ES-I3 (cell line): ENCODE measurements at regions not wholly inside any gene's neighbourhood (a gene's known extent, or its start where the extent isn't known, plus 50 kb on each side); places are given as distances from the start of the nearest gene placed in this dataset.
A peak's percentile ranks its signal among the peaks of the same experiment; 100 is the strongest.
"Not testable (repeated sequence)": the region's sequence is repeated elsewhere in the genome, so short reads cannot be mapped to it uniquely, and the experiment has no call there.

ENCODE experiments used
- H3K36me3 ChIP-seq: 2 replicates; pipeline ENCODE4 v1.6.1; 2013; ENCODE audit warnings: mild to moderate bottlenecking, low read length, control low read depth, moderate library complexity; ENCODE audit not compliant: insufficient read depth
- H3K4me1 ChIP-seq: 2 replicates; pipeline ENCODE4 v1.6.1; 2013; ENCODE audit warnings: mild to moderate bottlenecking, control low read depth, low read length; ENCODE audit not compliant: insufficient read depth
- H3K9ac ChIP-seq: 2 replicates; pipeline ENCODE4 v1.6.1; 2013; ENCODE audit warnings: low read depth, mild to moderate bottlenecking, low read length, moderate library complexity
- H3K9me3 ChIP-seq: 2 replicates; pipeline ENCODE4 v1.6.1; 2013; ENCODE audit warnings: mild to moderate bottlenecking, low read length, moderate library complexity; ENCODE audit not compliant: control insufficient read depth, insufficient read depth

GRCh38 chr16:66084731-66085130 is 281.8 kb upstream of the CDH5 start:
- not testable (repeated sequence) for H3K9me3 ChIP-seq

GRCh38 chr16:66084306-66084705 is 282.2 kb upstream of the CDH5 start:
- Histone ChIP-seq H3K9me3 (no peaks in the 10 kb centered on the region), H3K4me1 (peaks cover 31% of the 10 kb centered on the region), H3K9ac (no peak overlapping the region), H3K36me3 (no peaks in the 10 kb centered on the region)

More at GRCh38 chr16:66084731-66085130, 281.8 kb upstream of the CDH5 start:
- H3K4me1 ChIP-seq, result peaks cover 31% of the 10 kb centered on the region
- H3K9ac ChIP-seq, H3K36me3 ChIP-seq: not testable (repeated sequence)

GRCh38 chr16:66083171-66083570 is 283.3 kb upstream of the CDH5 start:
- no peaks in the 10 kb centered on the region for H3K36me3 ChIP-seq
- no peak overlapping the region for H3K9ac ChIP-seq
- H3K4me1 ChIP-seq, result peaks cover 31% of the 10 kb centered on the region
- no peaks in the 10 kb centered on the region for H3K9me3 ChIP-seq

GRCh38 chr16:66082424-66082823 is 284.1 kb upstream of the CDH5 start:
- Histone ChIP-seq H3K9ac (no peak overlapping the region), H3K9me3 (no peaks in the 10 kb centered on the region), H3K36me3 (no peaks in the 10 kb centered on the region), H3K4me1 (peaks cover 31% of the 10 kb centered on the region)

- peaks cover 31% of the 10 kb centered on the region for H3K4me1 ChIP-seq
- no peaks in the 10 kb centered on the region for H3K36me3 ChIP-seq
- 0 out of 2 replicates have a peak overlapping the region, but pooled peaks have one; percentile 5 for H3K9ac ChIP-seq
- no peaks in the 10 kb centered on the region for H3K9me3 ChIP-seq
These were observed 284.6 kb upstream of the CDH5 start for GRCh38 chr16:66081775-66082366.

- Histone ChIP-seq H3K36me3 (no peaks in the 10 kb centered on the region), H3K9ac (no peak overlapping the region)
These were observed 286.7 kb upstream of the CDH5 start for GRCh38 chr16:66079671-66080334.

GRCh38 chr16:66070140-66070917 is 296.2 kb upstream of the CDH5 start:
- Histone ChIP-seq H3K4me1 (no peaks in the 10 kb centered on the region), H3K9me3 (no peaks in the 10 kb centered on the region), H3K36me3 (no peaks in the 10 kb centered on the region), H3K9ac (no peak overlapping the region)

More at GRCh38 chr16:66079671-66080334, 286.7 kb upstream of the CDH5 start:
- Histone ChIP-seq H3K9me3 (no peaks in the 10 kb centered on the region), H3K4me1 (peaks cover 31% of the 10 kb centered on the region)

GRCh38 chr16:66069587-66069986 is 296.9 kb upstream of the CDH5 start:
- H3K4me1 ChIP-seq, result 0 out of 2 replicates have a peak, but pooled peaks cover 3% of the 10 kb centered on the region
- no peaks in the 10 kb centered on the region for H3K36me3 ChIP-seq
- no peaks in the 10 kb centered on the region for H3K9me3 ChIP-seq
- no peak overlapping the region for H3K9ac ChIP-seq

- H3K36me3 ChIP-seq, result no peaks in the 10 kb centered on the region
- H3K9me3 ChIP-seq, result no peaks in the 10 kb centered on the region
- no peak overlapping the region for H3K9ac ChIP-seq
- H3K4me1 ChIP-seq, result peaks cover 7% of the 10 kb centered on the region; the same call in 1 of the 2 replicates
These were observed 300.1 kb upstream of the CDH5 start for GRCh38 chr16:66066404-66066803.

- H3K36me3 ChIP-seq, result no peaks in the 10 kb centered on the region
- peaks cover 7% of the 10 kb centered on the region; the same call in 1 of the 2 replicates for H3K4me1 ChIP-seq
- no peak overlapping the region for H3K9ac ChIP-seq
- no peaks in the 10 kb centered on the region for H3K9me3 ChIP-seq
These were observed 300.6 kb upstream of the CDH5 start for GRCh38 chr16:66065925-66066324.

- no peaks in the 10 kb centered on the region for H3K9me3 ChIP-seq
- H3K36me3 ChIP-seq, result no peaks in the 10 kb centered on the region
- H3K9ac ChIP-seq, result no peak overlapping the region
- H3K4me1 ChIP-seq, result peaks cover 7% of the 10 kb centered on the region; the same call in 1 of the 2 replicates
These were observed 301.5 kb upstream of the CDH5 start for GRCh38 chr16:66064801-66065530.

GRCh38 chr16:66058832-66059231 is 307.7 kb upstream of the CDH5 start:
- Histone ChIP-seq H3K9me3 (no peaks in the 10 kb centered on the region), H3K36me3 (no peaks in the 10 kb centered on the region), H3K9ac (no peak overlapping the region), H3K4me1 (no peaks in the 10 kb centered on the region; the same call in 1 of the 2 replicates)

- Histone ChIP-seq H3K36me3 (no peaks in the 10 kb centered on the region), H3K9ac (no peak overlapping the region), H3K4me1 (peaks cover 4% of the 10 kb centered on the region; the same call in 1 of the 2 replicates), H3K9me3 (no peaks in the 10 kb centered on the region)
These were observed 308.3 kb upstream of the CDH5 start for GRCh38 chr16:66058172-66058691.

GRCh38 chr16:66057057-66057456 is 309.4 kb upstream of the CDH5 start:
- H3K36me3 ChIP-seq, result no peaks in the 10 kb centered on the region
- H3K9me3 ChIP-seq, result no peaks in the 10 kb centered on the region
- no peak overlapping the region for H3K9ac ChIP-seq
- peaks cover 11% of the 10 kb centered on the region; the same call in 1 of the 2 replicates for H3K4me1 ChIP-seq
